Thyroid gland (tissue), 4 donors: ENCODE measurements at regions not wholly inside any gene's neighbourhood (a gene's known extent, or its start where the extent isn't known, plus 50 kb on each side); places are given as distances from the start of the nearest gene placed in this dataset.

Experiments used
- POLR2A ChIP-seq, 2 donors: fragments of 450-650 bp; IDR thresholded peaks; one replicate each; pipeline ENCODE4 v1.6.1; 2017; ENCODE audit warnings: antibody characterized with exemption in 2 of 2, mild to moderate bottlenecking in 2 of 2, moderate library complexity in 1 of 2
- TF ChIP-seq, protein P1 (sequence below), 6 experiments: fragments of 200-600 bp in 3 of 6; fragments of 450-650 bp in 3 of 6; sonication (generic) in 3 of 6; IDR thresholded peaks; one replicate each; pipeline ENCODE4 v1.5.1; 2016 to 2019; ENCODE audit warnings: antibody characterized with exemption in 6 of 6, mild to moderate bottlenecking in 2 of 6, inconsistent platforms in 1 of 6, moderate library complexity in 1 of 6

DNA sequence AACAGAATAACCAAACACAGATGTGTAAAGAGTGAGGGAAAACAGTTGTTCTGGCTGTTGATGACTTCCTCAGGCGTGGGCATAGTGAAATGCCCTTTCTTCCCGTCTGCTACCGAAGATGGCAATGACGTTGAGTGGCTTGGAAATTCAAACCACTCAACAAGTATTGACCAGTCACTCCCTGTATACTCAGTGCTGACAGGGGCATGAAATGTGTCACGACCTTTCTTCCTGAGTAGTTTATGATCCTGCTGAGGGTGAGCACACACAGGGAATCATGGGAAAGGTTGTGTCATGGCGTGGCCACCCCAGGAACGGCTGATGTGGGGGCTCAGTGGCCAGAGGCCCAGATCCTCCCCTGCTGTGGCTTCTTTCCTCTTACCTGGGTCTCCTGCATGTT is 87.8 kb upstream of the C1QTNF9B start:
- TF ChIP-seq, protein P1, sequence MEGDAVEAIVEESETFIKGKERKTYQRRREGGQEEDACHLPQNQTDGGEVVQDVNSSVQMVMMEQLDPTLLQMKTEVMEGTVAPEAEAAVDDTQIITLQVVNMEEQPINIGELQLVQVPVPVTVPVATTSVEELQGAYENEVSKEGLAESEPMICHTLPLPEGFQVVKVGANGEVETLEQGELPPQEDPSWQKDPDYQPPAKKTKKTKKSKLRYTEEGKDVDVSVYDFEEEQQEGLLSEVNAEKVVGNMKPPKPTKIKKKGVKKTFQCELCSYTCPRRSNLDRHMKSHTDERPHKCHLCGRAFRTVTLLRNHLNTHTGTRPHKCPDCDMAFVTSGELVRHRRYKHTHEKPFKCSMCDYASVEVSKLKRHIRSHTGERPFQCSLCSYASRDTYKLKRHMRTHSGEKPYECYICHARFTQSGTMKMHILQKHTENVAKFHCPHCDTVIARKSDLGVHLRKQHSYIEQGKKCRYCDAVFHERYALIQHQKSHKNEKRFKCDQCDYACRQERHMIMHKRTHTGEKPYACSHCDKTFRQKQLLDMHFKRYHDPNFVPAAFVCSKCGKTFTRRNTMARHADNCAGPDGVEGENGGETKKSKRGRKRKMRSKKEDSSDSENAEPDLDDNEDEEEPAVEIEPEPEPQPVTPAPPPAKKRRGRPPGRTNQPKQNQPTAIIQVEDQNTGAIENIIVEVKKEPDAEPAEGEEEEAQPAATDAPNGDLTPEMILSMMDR (IDR thresholded peaks at IDR 0.05): no peak
- TF ChIP-seq POLR2A (IDR thresholded peaks at IDR 0.05): no peak
